ENCODE measurements at regions not wholly inside any gene's neighbourhood (a gene's known extent, or its start where the extent isn't known, plus 50 kb on each side); places are given as distances from the start of the nearest gene placed in this dataset.

- TF ChIP-seq POU2F2 (IDR thresholded peaks at IDR 0.05; ENCODE audit: low read depth, low read length) (no peak), POLR2A (IDR thresholded peaks at IDR 0.05; ENCODE audit: low read depth, low read length) (no peak), POLR2AphosphoS5 (IDR thresholded peaks at IDR 0.05; ENCODE audit: low read depth, low read length) (no peak), TAF1 (IDR thresholded peaks at IDR 0.05; ENCODE audit: low read depth, low read length) (no peak), SPI1 (IDR thresholded peaks at IDR 0.05; ENCODE audit: low read depth, low read length) (no peak)
These were observed 85.8 kb upstream of the NAMPT start for GRCh38 chr7:106370542-106370941.

Measured in GM12891 (cell line).